Hepatocyte (in vitro differentiated cells): ENCODE measurements at regions not wholly inside any gene's neighbourhood (a gene's known extent, or its start where the extent isn't known, plus 50 kb on each side); places are given as distances from the start of the nearest gene placed in this dataset.

Experiments
- CTCF ChIP-seq: fragments of 200-600 bp; sonication (generic); IDR thresholded peaks from 2 replicates; pipeline ENCODE4 v1.5.1; 2016; ENCODE audit warnings: antibody characterized with exemption, mild to moderate bottlenecking; ENCODE audit not compliant: poor library complexity
- EZH2 ChIP-seq: fragments of 200-600 bp; sonication (generic); IDR thresholded peaks from 2 replicates; pipeline ENCODE4 v1.6.1; 2016; ENCODE audit warnings: antibody characterized with exemption, mild to moderate bottlenecking, borderline replicate concordance
- EZH2phosphoT487 ChIP-seq: fragments of 200-600 bp; sonication (generic); IDR thresholded peaks from one replicate; pipeline ENCODE4 v1.6.1; 2018; ENCODE audit warnings: antibody characterized with exemption, mild to moderate bottlenecking, low read depth, moderate library complexity; ENCODE audit not compliant: unreplicated experiment, severe bottlenecking

GRCh38 chr18:78213361-78213994 lies 766.1 kb upstream of the SALL3 start:
- TF ChIP-seq CTCF: no peak
- no peak for TF ChIP-seq EZH2
- no peak for TF ChIP-seq EZH2phosphoT487
